Activated naive CD4-positive, alpha-beta T cell treated with anti-CD3 and anti-CD28 coated beads, Interleukin-2, amount 50 U/mL, for 72 hours (primary cell): ENCODE measurements at regions not wholly inside any gene's neighbourhood (a gene's known extent, or its start where the extent isn't known, plus 50 kb on each side); places are given as distances from the start of the nearest gene placed in this dataset.
"Not testable (repeated sequence)": the region's sequence is repeated elsewhere in the genome, so short reads cannot be mapped to it uniquely, and the experiment has no call there.

Experiments used
- ATAC-seq, 2 donors: fragments of 150-1000 bp; cut with Tn5 transposase; 2 replicates each; pipeline ENCODE4 v1.10.0; 2021; ENCODE audit warnings: mild to moderate bottlenecking in 2 of 2, moderate library complexity in 2 of 2
- DNase-seq, 2 donors: peaks; one replicate each; pipeline ENCODE4 v3.0.0; 2021 to 2022; ENCODE audit warnings: low spot score in 2 of 2
- H3K27ac Mint-ChIP-seq, 2 donors: one replicate each; pipeline ENCODE4 v1.8.0; 2022; ENCODE audit warnings: mild to moderate bottlenecking in 2 of 2, mixed read lengths in 2 of 2
- H3K36me3 Mint-ChIP-seq, 2 donors: one replicate each; pipeline ENCODE4 v1.8.0; 2022; ENCODE audit warnings: mixed read lengths in 2 of 2
- H3K9me3 Mint-ChIP-seq, 2 donors: one replicate each; pipeline ENCODE4 v1.8.0; 2022; ENCODE audit warnings: mixed read lengths in 2 of 2

- Mint-ChIP-seq H3K27ac (no peak overlapping the region), H3K36me3 (no peaks in the 10 kb centered on the region), H3K9me3 (no peaks in the 10 kb centered on the region)
- ATAC-seq = no peak
- no peak for DNase-seq
These were observed 90.1 kb downstream of the MYCN start for GRCh38 chr2:16030206-16031057.

- DNase-seq = no peak
- ATAC-seq = no peak
- H3K9me3 Mint-ChIP-seq = no peaks in the 10 kb centered on the region
- H3K27ac Mint-ChIP-seq = peak overlapping the region in 1 of 2 donors; percentile 24
- no peaks in the 10 kb centered on the region for H3K36me3 Mint-ChIP-seq
These were observed 88.3 kb downstream of the MYCN start for GRCh38 chr2:16028644-16029043.

- ATAC-seq (no peak), DNase-seq (no peak)
- Mint-ChIP-seq H3K9me3 (no peaks in the 10 kb centered on the region), H3K36me3 (no peaks in the 10 kb centered on the region), H3K27ac (no peak overlapping the region)
These were observed 86.6 kb downstream of the MYCN start for GRCh38 chr2:16026816-16027501.

GRCh38 chr2:16025876-16026640 is 85.7 kb downstream of the MYCN start:
- no peak overlapping the region for H3K27ac Mint-ChIP-seq
- no peaks in the 10 kb centered on the region for H3K36me3 Mint-ChIP-seq
- DNase-seq (no peak), ATAC-seq (no peak)
- no peaks in the 10 kb centered on the region for H3K9me3 Mint-ChIP-seq

- no peaks in the 10 kb centered on the region for H3K9me3 Mint-ChIP-seq
These were observed 85.0 kb downstream of the MYCN start for GRCh38 chr2:16025211-16025875.

GRCh38 chr2:16024628-16025027 is 84.3 kb downstream of the MYCN start:
- H3K36me3 Mint-ChIP-seq, H3K9me3 Mint-ChIP-seq, ATAC-seq, DNase-seq, H3K27ac Mint-ChIP-seq: not testable (repeated sequence)

More at GRCh38 chr2:16025211-16025875, 85.0 kb downstream of the MYCN start:
- DNase-seq = no peak
- no peaks in the 10 kb centered on the region for H3K36me3 Mint-ChIP-seq
- ATAC-seq = no peak
- H3K27ac Mint-ChIP-seq = no peak overlapping the region

GRCh38 chr2:16023506-16024360 is 83.4 kb downstream of the MYCN start:
- H3K9me3 Mint-ChIP-seq = no peaks in the 10 kb centered on the region
- DNase-seq (no peak), ATAC-seq (no peak)
- no peaks in the 10 kb centered on the region for H3K36me3 Mint-ChIP-seq
- no peak overlapping the region for H3K27ac Mint-ChIP-seq

GRCh38 chr2:16022548-16023240 is 82.3 kb downstream of the MYCN start:
- DNase-seq = no peak
- no peak for ATAC-seq
- Mint-ChIP-seq H3K27ac (no peak overlapping the region), H3K36me3 (no peaks in the 10 kb centered on the region), H3K9me3 (no peaks in the 10 kb centered on the region)

- no peak overlapping the region for H3K27ac Mint-ChIP-seq
- DNase-seq (no peak), ATAC-seq (no peak)
- no peaks in the 10 kb centered on the region for H3K36me3 Mint-ChIP-seq
- no peaks in the 10 kb centered on the region for H3K9me3 Mint-ChIP-seq
These were observed 81.4 kb downstream of the MYCN start for GRCh38 chr2:16021611-16022363.

- Mint-ChIP-seq H3K36me3 (no peaks in the 10 kb centered on the region), H3K9me3 (no peaks in the 10 kb centered on the region), H3K27ac (no peak overlapping the region)
- DNase-seq (no peak), ATAC-seq (no peak)
These were observed 80.1 kb downstream of the MYCN start for GRCh38 chr2:16020389-16021008.

GRCh38 chr2:16019617-16020351 is 79.4 kb downstream of the MYCN start:
- no peak for DNase-seq
- no peaks in the 10 kb centered on the region for H3K9me3 Mint-ChIP-seq
- ATAC-seq = no peak
- no peak overlapping the region for H3K27ac Mint-ChIP-seq
- H3K36me3 Mint-ChIP-seq = no peaks in the 10 kb centered on the region

- DNase-seq (no peak), ATAC-seq (no peak)
- Mint-ChIP-seq H3K9me3 (no peaks in the 10 kb centered on the region), H3K27ac (no peak overlapping the region), H3K36me3 (no peaks in the 10 kb centered on the region)
These were observed 78.7 kb downstream of the MYCN start for GRCh38 chr2:16019060-16019480.

- H3K36me3 Mint-ChIP-seq = peaks cover 0 to 3% of the 10 kb centered on the region in 2 donors
These were observed 78.1 kb downstream of the MYCN start for GRCh38 chr2:16018277-16019059.

More at GRCh38 chr2:16018277-16019059, 78.1 kb downstream of the MYCN start:
- no peak for ATAC-seq
- no peak for DNase-seq
- H3K27ac Mint-ChIP-seq = no peak overlapping the region
- no peaks in the 10 kb centered on the region for H3K9me3 Mint-ChIP-seq
